SK-N-MC (cell line): ENCODE measurements at regions not wholly inside any gene's neighbourhood (a gene's known extent, or its start where the extent isn't known, plus 50 kb on each side); places are given as distances from the start of the nearest gene placed in this dataset.

Experiments
- EZH2 ChIP-seq: fragments of 200-600 bp; sonication (generic); IDR thresholded peaks from one replicate; pipeline ENCODE4 v1.6.1; 2017; ENCODE audit warnings: antibody characterized with exemption
- FOXP2 ChIP-seq: optimal IDR thresholded peaks from 2 replicates; pipeline ENCODE3; 2011; ENCODE audit warnings: mild to moderate bottlenecking, moderate library complexity; ENCODE audit not compliant: insufficient read depth; ENCODE audit errors: extremely low read length, control extremely low read depth
- POLR2AphosphoS5 ChIP-seq: IDR thresholded peaks from 2 replicates; pipeline ENCODE4 v1.6.1; 2012; ENCODE audit warnings: mild to moderate bottlenecking, low read depth, low read length, borderline replicate concordance

DNA sequence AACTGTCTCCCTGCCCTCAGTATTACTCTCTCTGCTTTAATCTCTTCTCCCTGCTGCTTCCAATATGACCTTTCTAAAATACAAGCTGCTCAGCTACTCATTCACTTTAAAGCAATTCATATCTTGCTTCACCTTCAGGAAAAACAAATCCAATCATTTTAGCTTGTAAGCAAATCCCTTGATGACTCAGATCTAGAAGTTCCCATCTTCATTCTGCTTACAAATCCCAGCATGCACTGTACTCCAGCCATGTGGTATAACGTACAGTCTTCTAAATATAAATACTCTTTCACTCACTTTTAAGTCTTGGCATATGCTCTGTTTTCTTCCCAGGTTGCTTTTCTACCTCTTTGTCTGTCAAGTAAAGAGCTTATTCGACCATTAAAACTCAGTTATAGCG lies 1009.1 kb upstream of the SEMA6D start:
- TF ChIP-seq POLR2AphosphoS5 (no peak), EZH2 (no peak), FOXP2 (no peak)
